Spleen (tissue), 11 donors: ENCODE measurements at regions not wholly inside any gene's neighbourhood (a gene's known extent, or its start where the extent isn't known, plus 50 kb on each side); places are given as distances from the start of the nearest gene placed in this dataset.
A peak's percentile ranks its signal among the peaks of the same experiment; 100 is the strongest.
"Not testable (repeated sequence)": the region's sequence is repeated elsewhere in the genome, so short reads cannot be mapped to it uniquely, and the experiment has no call there.

ENCODE experiments used
- DNase-seq: peaks from one replicate; pipeline ENCODE4 v3.0.0-alpha.2; 2020
- H3K27ac ChIP-seq, 8 donors: fragments of 200-600 bp; sonication (generic) in 7 of 8; 1 replicate in 4 of 8; 2 replicates in 4 of 8; pipeline versions ENCODE4 v1.5.0 to v1.8.0; 2016 to 2021; ENCODE audit warnings: inconsistent platforms in 4 of 8, mild to moderate bottlenecking in 4 of 8, moderate library complexity in 1 of 8
- H3K27me3 ChIP-seq, 7 donors: fragments of 200-600 bp; sonication (generic) in 6 of 7; replicated peaks in 1 of 7; 1 replicate in 4 of 7; 2 replicates in 3 of 7; pipeline versions ENCODE4 v1.5.0 to v1.8.0; 2016 to 2021; ENCODE audit warnings: inconsistent platforms in 3 of 7, mild to moderate bottlenecking in 1 of 7
- H3K36me3 ChIP-seq, 6 donors: fragments of 200-600 bp; sonication (generic) in 5 of 6; 1 replicate in 4 of 6; 2 replicates in 2 of 6; pipeline versions ENCODE4 v1.5.0 to v1.8.0; 2016 to 2021; ENCODE audit warnings: inconsistent platforms in 2 of 6
- H3K4me1 ChIP-seq, 6 donors: fragments of 200-600 bp; sonication (generic) in 5 of 6; 1 replicate in 3 of 6; 2 replicates in 3 of 6; pipeline versions ENCODE4 v1.5.0 to v1.8.0; 2016 to 2021; ENCODE audit warnings: inconsistent platforms in 3 of 6
- H3K4me3 ChIP-seq, 8 donors: fragments of 200-600 bp; sonication (generic) in 7 of 8; 1 replicate in 4 of 8; 2 replicates in 4 of 8; pipeline versions ENCODE4 v1.5.0 to v1.8.0; 2016 to 2021; ENCODE audit warnings: inconsistent platforms in 4 of 8, mild to moderate bottlenecking in 4 of 8, moderate library complexity in 2 of 8
- H3K9me3 ChIP-seq, 8 donors: fragments of 200-600 bp; sonication (generic) in 7 of 8; 1 replicate in 4 of 8; 2 replicates in 4 of 8; pipeline versions ENCODE4 v1.5.0 to v1.8.0; 2016 to 2021; ENCODE audit warnings: inconsistent platforms in 4 of 8
- POLR2A ChIP-seq, 3 donors: fragments of 450-650 bp; IDR thresholded peaks; one replicate each; pipeline ENCODE4 v1.5.1; 2017; ENCODE audit warnings: antibody characterized with exemption in 3 of 3, mild to moderate bottlenecking in 1 of 3
- POLR2AphosphoS5 ChIP-seq, 3 donors: sonication (generic); formaldehyde crosslinking; IDR thresholded peaks; one replicate each; pipeline ENCODE4 v1.5.1; 2017; ENCODE audit warnings: antibody characterized with exemption in 3 of 3
- WGBS, 5 donors: extraction: QIAGEN DNeasy Blood & Tissue Kit in 3 of 5; methylation state at CpG; one replicate each; pipeline versions ENCODE4 v1.1.5 to v1.1.7; 2013 to 2018; 5-methylcytosine and 5-hydroxymethylcytosine counted together
- intact Hi-C: fragments of 100-400 bp; cut with DNase I; formaldehyde crosslinking; loops from one replicate; pipeline ENCODE4 v1.15.0; 2023; ENCODE audit warnings: low total_unique reads
- TF ChIP-seq, protein P1 (sequence below), 11 experiments: fragments of 200-600 bp in 7 of 11; fragments of 450-650 bp in 4 of 11; sonication (generic) in 4 of 11; IDR thresholded peaks in 8 of 11; conservative IDR thresholded peaks in 3 of 11; 1 replicate in 7 of 11; 2 replicates in 4 of 11; pipeline versions ENCODE4 v1.4.0 to v1.8.0; 2016 to 2021; ENCODE audit warnings: antibody characterized with exemption in 11 of 11, inconsistent platforms in 4 of 11, mild to moderate bottlenecking in 1 of 11
- donor health status: healthy with polysubstance abuse.
- donor health status: DM: no; HTN: no; CAD: no; lungs with moderate emphysema.
- donor health status: DM: no; HTN: no; CAD: no.
- donor health status: Bipolar disorder and iron deficiency.
- donor health status: healthy.
- donor health status: DM: no; HTN: no; CAD: no.
- donor health status: DM: yes; HTN: yes; CAD: no.

DNA sequence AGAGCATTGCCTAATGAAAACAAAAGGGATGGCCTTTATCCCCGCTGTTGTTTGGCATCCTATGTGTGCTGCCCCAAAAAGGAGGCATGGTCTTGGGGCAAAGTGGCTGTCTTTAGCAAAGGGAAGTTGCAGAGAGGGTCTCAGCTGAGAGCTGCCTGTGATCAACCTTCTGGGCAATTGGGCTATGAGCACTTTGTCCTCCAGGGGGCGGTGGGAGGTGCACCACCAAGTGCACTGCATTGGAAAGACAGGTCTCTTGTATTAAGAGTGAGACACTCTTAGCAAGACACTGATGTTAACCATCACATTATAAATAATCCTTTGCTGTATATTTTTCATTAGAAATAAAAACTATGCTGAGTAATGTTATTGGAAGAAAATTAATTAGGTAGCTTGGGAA, 314.8 kb downstream of the POM121L12 start:
- Histone ChIP-seq H3K27ac (no peak overlapping the region), H3K27me3 (no peaks in the 10 kb centered on the region), H3K9me3 (peaks cover 0 to 37% (median 17%) of the 10 kb centered on the region in 8 donors), H3K4me3 (no peak overlapping the region), H3K4me1 (no peaks in the 10 kb centered on the region), H3K36me3 (no peaks in the 10 kb centered on the region)
- no peak for DNase-seq
- TF ChIP-seq, protein P1, sequence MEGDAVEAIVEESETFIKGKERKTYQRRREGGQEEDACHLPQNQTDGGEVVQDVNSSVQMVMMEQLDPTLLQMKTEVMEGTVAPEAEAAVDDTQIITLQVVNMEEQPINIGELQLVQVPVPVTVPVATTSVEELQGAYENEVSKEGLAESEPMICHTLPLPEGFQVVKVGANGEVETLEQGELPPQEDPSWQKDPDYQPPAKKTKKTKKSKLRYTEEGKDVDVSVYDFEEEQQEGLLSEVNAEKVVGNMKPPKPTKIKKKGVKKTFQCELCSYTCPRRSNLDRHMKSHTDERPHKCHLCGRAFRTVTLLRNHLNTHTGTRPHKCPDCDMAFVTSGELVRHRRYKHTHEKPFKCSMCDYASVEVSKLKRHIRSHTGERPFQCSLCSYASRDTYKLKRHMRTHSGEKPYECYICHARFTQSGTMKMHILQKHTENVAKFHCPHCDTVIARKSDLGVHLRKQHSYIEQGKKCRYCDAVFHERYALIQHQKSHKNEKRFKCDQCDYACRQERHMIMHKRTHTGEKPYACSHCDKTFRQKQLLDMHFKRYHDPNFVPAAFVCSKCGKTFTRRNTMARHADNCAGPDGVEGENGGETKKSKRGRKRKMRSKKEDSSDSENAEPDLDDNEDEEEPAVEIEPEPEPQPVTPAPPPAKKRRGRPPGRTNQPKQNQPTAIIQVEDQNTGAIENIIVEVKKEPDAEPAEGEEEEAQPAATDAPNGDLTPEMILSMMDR (IDR thresholded peaks at IDR 0.05 in 8 of 11, conservative IDR thresholded peaks at IDR 0.05 in 3 of 11), result peak in 6 of 11 experiments; percentile 9 to 48 (median 36)
- TF ChIP-seq POLR2AphosphoS5 (IDR thresholded peaks at IDR 0.05), result no peak
- 12 to 38% (median 18%) methylated on average over 2 of the region's 2 CpGs for WGBS, 5 donors
- intact Hi-C loops, result no loop called here

DNA sequence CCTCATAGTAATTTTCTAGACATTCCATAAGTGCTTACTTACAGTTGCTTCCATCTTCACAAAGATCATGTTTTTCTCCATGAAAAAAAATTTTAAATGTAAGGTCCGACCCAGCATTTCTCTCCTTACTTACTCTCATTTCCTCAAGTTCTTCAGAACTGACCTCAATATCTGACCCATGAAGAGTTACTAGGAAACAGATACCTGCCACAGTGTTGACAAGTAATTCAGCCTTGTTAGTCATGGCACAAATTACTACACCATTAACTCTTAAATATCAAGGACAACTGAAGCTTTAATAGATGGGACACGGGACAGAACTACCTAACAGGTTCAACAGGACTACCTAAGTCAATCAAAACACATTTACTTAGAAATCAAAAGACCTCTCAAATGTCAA, 316.2 kb downstream of the POM121L12 start:
- no peak for TF ChIP-seq POLR2A (IDR thresholded peaks at IDR 0.05)
- TF ChIP-seq, protein P1 (IDR thresholded peaks at IDR 0.05 in 8 of 11, conservative IDR thresholded peaks at IDR 0.05 in 3 of 11), result no peak
- TF ChIP-seq POLR2AphosphoS5 (IDR thresholded peaks at IDR 0.05), result no peak
- no peaks in the 10 kb centered on the region for H3K27me3 ChIP-seq
- no peak overlapping the region for H3K27ac ChIP-seq
- DNase-seq, result no peak
- WGBS, 5 donors, result 60 to 72% (median 64%) methylated on average over 2 of the region's 2 CpGs
- no peaks in the 10 kb centered on the region for H3K36me3 ChIP-seq
- H3K4me3 ChIP-seq, result no peak overlapping the region
- intact Hi-C loops, result no loop called here
- peaks cover 0 to 31% (median 8%) of the 10 kb centered on the region in 8 donors for H3K9me3 ChIP-seq
- no peaks in the 10 kb centered on the region for H3K4me1 ChIP-seq

DNA sequence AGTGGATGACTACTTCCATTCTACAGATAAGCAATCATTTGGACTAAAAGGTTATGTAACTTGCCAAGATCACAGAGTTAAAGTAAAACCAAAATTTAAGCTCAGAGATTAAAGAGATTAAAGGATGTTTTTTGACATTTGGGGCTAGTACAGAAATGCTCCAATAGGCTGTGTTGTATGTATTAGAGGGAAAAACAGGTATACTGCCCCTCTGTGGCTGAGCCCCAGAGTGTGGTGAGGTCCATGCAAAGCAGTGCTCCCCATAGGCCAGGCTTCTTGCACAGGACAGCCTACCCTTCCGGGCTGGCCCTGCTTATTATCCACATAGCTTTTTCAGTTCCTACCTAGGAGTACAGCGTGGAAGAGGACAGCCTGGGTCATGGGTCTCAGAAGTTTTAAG, 322.8 kb downstream of the POM121L12 start:
- TF ChIP-seq POLR2A (IDR thresholded peaks at IDR 0.05), result no peak
- no peak for TF ChIP-seq POLR2AphosphoS5 (IDR thresholded peaks at IDR 0.05)
- TF ChIP-seq, protein P1 (IDR thresholded peaks at IDR 0.05 in 8 of 11, conservative IDR thresholded peaks at IDR 0.05 in 3 of 11), result no peak
- no peak overlapping the region for H3K27ac ChIP-seq
- no peak overlapping the region for H3K4me3 ChIP-seq
- H3K27me3 ChIP-seq, result no peaks in the 10 kb centered on the region
- no peak for DNase-seq
- intact Hi-C loops, result no loop called here
- no peaks in the 10 kb centered on the region for H3K36me3 ChIP-seq
- H3K9me3 ChIP-seq, result peaks cover 0 to 37% (median 8%) of the 10 kb centered on the region in 8 donors
- H3K4me1 ChIP-seq, result no peaks in the 10 kb centered on the region
- WGBS, 5 donors, result 63 to 92% (median 86%) methylated on average over 2 of the region's 2 CpGs

DNA sequence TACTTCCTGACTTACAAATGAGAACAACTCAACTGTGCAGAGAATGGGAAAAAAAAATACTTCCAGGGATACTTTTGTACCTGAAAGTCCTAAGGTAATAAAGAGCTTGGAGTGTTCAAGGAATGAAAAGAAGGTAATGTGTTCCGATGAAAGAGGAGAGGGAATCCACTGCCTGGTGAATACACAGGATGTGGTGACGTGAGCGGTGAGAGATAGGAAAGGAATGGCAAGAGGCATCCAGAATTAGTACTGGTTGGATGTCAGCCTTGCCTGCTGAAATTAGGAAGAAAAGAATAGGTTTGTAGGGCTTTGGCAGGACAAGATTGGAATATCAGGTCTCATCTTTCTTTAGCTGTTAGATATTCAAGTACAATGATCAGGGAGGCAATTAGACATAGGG, 347.7 kb downstream of the POM121L12 start:
- intact Hi-C loops, result no loop called here
- 78 to 94% (median 86%) methylated on average over 3 of the region's 3 CpGs for WGBS, 5 donors
- Histone ChIP-seq H3K4me1 (no peaks in the 10 kb centered on the region), H3K4me3 (no peak overlapping the region), H3K27me3 (no peaks in the 10 kb centered on the region), H3K27ac (no peak overlapping the region), H3K36me3 (no peaks in the 10 kb centered on the region), H3K9me3 (peaks cover 0 to 56% (median 27%) of the 10 kb centered on the region in 8 donors)
- TF ChIP-seq, protein P1 (IDR thresholded peaks at IDR 0.05 in 8 of 11, conservative IDR thresholded peaks at IDR 0.05 in 3 of 11), result no peak
- no peak for TF ChIP-seq POLR2A (IDR thresholded peaks at IDR 0.05)
- no peak for TF ChIP-seq POLR2AphosphoS5 (IDR thresholded peaks at IDR 0.05)
- DNase-seq, result no peak

DNA sequence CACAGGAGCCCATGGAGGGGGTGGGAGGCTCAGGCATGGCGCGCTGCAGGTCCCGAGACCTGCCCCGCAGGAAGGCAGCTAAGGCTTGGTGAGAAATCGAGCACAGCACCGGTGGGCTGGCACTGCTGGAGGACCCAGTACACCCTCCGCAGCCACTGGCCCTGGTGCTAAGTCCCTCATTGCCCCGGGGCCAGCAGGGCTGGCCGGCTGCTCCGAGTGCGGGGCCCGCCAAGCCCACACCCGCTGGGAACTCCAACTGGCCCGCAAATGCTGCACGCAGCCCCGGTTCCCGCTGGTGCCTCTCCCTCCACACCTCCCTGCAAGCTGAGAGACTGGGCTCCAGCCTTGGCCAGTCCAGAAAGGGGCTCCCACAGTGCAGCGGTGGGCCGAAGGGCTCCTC, 349.8 kb downstream of the POM121L12 start:
- WGBS, 5 donors, result 89 to 97% (median 93%) methylated on average over 5 to 19 of the region's 19 CpGs
- H3K27me3 ChIP-seq, intact Hi-C loops, H3K4me3 ChIP-seq, H3K27ac ChIP-seq, DNase-seq, H3K36me3 ChIP-seq, H3K4me1 ChIP-seq: not testable (repeated sequence)
- peaks cover 0 to 42% (median 32%) of the 10 kb centered on the region in 8 donors for H3K9me3 ChIP-seq
